ENCODE measurements at regions not wholly inside any gene's neighbourhood (a gene's known extent, or its start where the extent isn't known, plus 50 kb on each side); places are given as distances from the start of the nearest gene placed in this dataset.

DNA sequence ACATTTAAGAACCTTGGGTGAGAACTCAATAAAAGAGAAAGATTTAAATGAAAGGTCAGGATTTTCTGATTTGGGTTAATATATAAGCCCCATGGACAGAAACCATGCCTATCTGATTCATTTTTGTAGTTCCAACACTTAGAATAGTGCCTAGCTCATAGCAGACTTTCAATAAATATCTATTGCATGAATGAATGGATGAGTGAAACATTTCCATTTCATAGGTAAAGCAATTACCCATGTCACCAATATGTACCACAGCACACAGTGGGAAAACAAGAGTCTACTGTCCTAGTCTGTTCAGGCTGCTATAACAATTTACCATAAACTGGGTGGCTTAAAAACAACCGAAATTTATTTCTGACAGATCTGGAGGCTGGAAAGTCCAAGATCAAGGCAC is 63.9 kb upstream of the PTPN13 start:
- no peak for DNase-seq

DNA sequence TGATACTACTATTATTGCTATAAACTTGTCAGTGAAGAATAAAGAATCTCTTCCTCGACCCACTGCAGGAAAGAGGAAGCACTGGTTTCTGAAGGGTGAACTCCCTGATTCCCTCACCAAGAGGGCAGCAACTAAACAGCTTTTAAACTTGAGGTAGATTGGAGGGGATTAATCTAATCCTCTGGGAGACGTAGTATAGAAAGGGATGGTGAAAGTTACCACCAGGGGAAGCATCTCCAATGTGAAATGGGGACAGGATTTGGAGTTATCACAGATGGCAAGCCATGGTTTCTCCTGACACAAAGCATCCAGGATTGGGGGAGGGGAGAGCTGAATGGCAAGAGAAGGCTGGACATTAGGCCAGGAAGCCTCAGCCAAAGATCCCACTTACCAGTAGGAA is 62.7 kb upstream of the PTPN13 start:
- no peak for DNase-seq

DNA sequence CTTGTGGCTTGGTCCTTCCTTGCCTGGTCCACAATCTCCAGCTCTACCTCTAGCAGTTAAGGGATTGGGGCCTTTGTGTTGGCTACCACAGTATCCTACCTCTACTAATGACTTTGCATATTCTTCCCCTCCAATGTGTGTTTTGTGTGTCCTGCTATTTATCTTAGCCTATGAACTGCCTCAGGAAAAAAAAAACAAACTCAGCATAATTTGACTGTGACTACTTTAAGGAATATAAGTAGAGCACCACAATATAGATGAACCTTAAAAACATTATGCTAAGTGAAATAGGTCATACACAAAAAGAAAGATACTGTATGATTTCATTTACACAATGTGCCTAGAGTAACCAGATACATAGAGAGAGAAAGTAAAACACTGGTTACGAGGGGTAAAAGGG is 61.3 kb upstream of the PTPN13 start:
- DNase-seq: no peak

DNA sequence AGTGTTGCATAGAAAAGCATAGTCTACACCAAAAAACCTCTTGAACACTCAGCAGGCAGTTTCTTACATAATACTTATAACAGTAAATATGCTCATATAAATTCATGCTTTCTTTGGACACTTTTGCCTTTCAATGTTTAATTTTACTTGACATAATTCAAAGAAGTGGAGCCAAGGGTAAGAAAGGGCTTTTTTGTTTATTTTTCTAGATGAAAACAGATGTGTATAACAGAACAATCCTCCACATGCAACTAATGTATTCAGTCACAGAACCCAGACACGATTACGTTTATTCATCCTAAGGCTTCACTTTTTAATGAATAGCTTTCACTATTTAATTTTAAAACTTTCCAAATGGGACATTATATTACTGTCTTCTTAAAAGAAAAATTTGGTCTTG is 58.0 kb upstream of the PTPN13 start:
- no peak for DNase-seq

DNA sequence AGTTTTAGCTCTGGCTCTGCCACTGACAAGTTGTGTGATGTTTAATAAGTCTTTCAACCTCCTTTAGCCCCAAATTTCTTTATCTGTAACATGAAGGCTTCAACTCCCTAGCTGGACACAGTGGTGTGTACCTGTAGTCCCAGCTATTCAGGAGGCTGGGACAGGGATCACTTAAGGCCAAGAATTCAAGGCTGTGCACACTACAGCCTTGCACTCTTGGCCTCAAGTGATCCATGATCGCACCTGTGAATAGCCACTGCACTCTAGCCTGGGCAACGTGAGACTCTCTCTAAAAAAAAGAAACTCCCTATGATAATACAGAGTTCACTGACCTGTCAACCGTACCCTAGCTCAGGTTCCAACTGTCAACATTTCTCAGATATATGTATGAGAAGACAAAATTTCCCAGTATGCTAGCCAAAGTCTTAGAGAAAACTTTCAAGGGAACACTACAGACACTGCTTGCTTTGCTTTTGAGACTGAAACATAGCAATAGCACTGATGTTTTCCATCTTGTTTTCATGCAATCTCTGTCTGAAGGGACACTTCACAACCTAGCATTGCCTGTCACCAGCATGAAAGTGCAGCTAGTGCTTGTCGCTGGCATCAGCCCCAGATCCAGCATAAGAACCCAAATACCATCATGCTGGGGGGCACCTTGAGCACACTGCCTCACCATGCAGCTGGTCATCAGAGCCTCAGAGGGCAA is 51.6 kb upstream of the PTPN13 start:
- DNase-seq: no peak

DNA sequence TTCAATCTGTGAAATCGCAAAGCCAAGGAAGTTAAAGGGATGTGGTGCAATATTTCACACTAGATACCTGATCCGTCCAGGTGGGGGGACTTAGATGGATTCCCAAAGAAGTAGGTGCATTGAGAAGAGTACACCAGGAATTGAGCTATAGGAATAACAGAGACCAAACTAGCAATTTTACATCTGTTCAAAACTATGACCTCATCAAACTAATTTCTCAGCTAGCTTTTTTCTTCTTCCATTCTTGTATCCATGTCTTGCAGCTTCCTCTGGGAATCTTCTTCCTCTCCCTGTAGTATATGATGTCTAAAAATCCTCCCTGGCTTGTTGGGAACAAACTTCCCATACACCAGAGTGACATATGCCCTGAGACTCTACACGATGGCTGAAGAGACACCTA is 51.0 kb upstream of the PTPN13 start:
- no peak for DNase-seq

DNA sequence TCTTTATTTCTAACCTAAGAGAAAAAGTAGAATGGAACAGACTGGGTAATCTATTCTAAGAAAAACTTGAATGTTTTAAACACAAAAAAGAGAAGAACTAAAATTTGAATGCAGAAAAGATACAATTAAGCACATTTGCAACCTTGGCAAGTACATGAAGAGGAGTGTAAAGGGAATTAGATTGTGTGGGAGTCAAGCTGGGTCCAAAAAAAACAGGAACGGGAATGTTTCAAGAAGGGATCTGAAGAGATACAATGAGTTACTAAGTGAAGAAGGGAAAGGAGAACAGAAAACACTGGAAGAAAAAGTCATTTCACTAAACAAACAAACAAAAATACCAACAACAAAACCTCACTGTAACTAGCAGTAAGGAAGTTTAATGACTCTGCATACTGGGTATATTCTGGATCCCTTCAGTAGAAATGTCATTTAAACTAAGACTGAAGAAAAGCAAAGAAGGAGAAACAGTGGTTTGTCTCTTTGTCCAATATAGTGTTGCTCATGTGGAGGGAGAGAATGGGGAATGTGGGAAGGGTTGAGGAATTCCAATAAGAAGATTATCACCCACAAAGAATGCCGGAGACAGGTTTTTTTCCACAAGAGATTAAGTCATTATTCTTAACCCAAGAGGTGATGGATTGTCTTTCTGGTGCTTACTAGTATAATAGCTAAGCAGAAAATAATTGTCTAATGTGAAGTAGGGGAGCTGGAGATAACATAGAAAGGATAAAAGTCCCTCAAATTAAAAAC is 50.4 kb upstream of the PTPN13 start:
- no peak for DNase-seq

DNA sequence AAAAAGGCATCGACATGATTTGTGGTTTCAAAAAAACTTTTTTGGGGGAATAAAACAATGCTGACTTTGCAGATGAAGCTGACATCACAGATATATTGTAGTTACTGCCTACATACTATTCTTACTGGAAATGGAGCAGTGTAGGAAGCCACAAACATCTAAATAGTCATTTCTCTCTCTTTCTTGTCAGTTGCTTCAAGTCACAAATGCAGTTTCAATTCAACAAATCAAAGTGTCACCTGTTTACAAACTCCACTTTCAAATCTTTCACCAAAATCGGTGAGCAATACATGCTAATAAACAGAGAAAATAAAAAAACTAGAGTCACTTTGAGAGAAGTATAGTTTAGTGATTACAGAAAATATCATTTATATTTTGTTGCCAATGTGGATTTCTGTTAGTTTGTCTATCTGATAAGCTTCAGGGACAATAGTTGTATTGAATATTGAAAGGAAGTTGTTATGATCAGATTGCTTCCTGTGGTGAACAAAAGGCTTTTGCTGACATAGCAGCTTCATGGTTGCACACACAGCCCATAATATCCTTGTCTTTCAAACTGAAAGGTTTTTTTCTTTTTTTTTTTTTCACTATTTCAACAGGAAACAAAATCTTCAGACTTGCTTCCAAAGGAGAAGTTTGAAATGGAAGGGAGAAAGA is 49.7 kb upstream of the PTPN13 start:
- DNase-seq: no peak
